AG09319 (cell line): ENCODE measurements at regions not wholly inside any gene's neighbourhood (a gene's known extent, or its start where the extent isn't known, plus 50 kb on each side); places are given as distances from the start of the nearest gene placed in this dataset.

ENCODE experiments used
- DNase-seq: peaks from one replicate; pipeline ENCODE4 v3.0.0-alpha.2; 2010; ENCODE audit warnings: low read depth; ENCODE audit errors: extremely low read depth
- TF ChIP-seq, protein P1 (sequence below): IDR thresholded peaks from 2 replicates; pipeline ENCODE4 v1.5.1; 2011; ENCODE audit warnings: low read depth, mild to moderate bottlenecking, inconsistent platforms, low read length, moderate library complexity

GRCh38 chr20:41927189-41927588, 309.0 kb upstream of the CHD6 start:
- no peak for DNase-seq

GRCh38 chr20:41925476-41925875, 307.3 kb upstream of the CHD6 start:
- TF ChIP-seq, protein P1, sequence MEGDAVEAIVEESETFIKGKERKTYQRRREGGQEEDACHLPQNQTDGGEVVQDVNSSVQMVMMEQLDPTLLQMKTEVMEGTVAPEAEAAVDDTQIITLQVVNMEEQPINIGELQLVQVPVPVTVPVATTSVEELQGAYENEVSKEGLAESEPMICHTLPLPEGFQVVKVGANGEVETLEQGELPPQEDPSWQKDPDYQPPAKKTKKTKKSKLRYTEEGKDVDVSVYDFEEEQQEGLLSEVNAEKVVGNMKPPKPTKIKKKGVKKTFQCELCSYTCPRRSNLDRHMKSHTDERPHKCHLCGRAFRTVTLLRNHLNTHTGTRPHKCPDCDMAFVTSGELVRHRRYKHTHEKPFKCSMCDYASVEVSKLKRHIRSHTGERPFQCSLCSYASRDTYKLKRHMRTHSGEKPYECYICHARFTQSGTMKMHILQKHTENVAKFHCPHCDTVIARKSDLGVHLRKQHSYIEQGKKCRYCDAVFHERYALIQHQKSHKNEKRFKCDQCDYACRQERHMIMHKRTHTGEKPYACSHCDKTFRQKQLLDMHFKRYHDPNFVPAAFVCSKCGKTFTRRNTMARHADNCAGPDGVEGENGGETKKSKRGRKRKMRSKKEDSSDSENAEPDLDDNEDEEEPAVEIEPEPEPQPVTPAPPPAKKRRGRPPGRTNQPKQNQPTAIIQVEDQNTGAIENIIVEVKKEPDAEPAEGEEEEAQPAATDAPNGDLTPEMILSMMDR: no peak
- no peak for DNase-seq

More at GRCh38 chr20:41927189-41927588, 309.0 kb upstream of the CHD6 start:
- TF ChIP-seq, protein P1: no peak

GRCh38 chr20:41923624-41924023, 305.4 kb upstream of the CHD6 start:
- TF ChIP-seq, protein P1: no peak
- no peak for DNase-seq

DNA sequence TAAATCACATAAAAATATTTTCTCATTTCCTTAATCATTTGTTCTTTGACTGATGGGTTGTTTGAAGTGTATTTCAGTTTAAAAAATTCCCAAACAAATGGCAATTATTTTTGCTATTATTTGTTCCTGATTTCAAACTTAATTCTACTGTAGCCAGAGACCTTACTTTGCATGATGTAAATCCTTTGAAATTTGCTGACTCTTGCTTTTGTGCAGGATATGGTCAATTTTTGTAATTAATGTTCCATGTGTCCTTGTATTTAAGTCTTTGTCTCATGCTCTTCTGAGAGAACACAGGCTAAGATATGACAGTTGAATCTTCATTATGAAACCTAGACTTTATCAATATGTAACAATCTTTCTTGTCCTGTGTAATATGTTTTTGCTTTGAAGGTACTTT, 295.0 kb upstream of the CHD6 start:
- TF ChIP-seq, protein P1: no peak
- no peak for DNase-seq

DNA sequence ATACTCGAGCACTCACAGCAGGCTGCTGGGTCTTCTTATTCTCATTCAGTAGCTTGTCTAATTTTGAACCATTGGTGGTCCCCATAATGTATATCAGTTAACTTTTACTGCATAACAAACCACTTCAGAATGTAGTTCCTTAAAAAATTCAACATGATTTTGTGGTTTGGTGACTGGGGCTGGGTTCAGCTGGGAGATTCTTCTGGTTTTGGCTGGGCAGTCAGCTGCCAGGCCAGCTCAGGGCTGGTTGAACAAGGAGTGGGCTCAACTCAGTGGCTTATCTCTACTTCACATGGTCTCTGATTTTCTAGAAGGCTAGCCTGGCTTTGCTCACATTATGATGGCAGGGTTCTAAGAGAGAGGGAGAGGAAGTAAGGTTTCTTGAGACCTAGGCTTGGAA, 292.4 kb upstream of the CHD6 start:
- DNase-seq: no peak
- TF ChIP-seq, protein P1: no peak

DNA sequence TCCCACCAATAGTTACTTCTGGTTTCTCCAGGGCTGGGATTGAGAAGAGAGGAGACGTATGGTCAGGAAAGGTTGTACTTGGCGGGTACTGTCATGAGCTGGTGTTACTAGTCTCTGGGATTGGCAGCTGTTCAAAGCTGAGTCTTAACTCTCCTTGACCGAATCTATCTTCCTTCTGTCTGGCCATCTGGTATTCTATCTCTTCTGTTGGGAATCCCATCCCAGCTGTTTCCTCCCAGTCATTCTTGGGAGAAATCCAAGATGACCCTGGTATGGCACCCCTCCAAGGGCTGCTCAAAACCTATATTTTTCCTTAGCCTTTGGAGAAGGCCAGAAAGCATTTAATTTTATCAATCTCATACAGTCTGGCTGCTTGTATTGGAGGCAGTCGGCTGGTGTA, 287.0 kb upstream of the CHD6 start:
- TF ChIP-seq, protein P1: no peak
- no peak for DNase-seq

DNA sequence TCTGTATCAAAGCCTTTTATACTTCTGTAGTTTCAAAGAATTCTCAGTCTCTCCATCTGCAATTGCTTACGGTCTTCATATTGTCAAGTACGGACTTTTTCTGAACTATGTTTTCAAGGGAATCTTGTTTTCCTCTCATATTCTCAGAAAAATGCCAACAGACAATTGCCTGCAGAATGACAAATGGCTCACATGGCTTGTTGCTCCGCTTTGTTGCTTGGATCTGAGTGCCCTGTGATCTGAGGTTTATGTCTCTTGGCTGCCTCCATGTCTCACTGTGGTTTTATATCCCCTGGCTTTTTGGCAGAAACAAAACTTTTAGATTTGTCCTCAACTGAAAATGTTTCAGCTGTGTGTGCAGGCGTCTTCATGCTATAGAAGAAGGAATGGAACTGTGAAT, 285.4 kb upstream of the CHD6 start:
- TF ChIP-seq, protein P1: no peak
- DNase-seq: no peak
